PC-9 (cell line): ENCODE measurements at regions not wholly inside any gene's neighbourhood (a gene's known extent, or its start where the extent isn't known, plus 50 kb on each side); places are given as distances from the start of the nearest gene placed in this dataset.

Experiments used
- BruUV-seq: library from RNA; stranded (reverse); fragments of 400-500 nt; replicated peaks from 2 replicates; lab custom pipeline; 2021; lab: Mats Ljungman, UMichigan
- CTCF ChIA-PET: fragments of 300-600 bp; sonication (Branson Sonifier 250); formaldehyde crosslinking; loops from one replicate; lab custom pipeline; 2022; ENCODE audit warnings: antibody characterized with exemption; lab: Charles Lee
- POLR2A ChIA-PET: fragments of 300-600 bp; sonication (Branson Sonifier 250); formaldehyde crosslinking; loops from one replicate; lab custom pipeline; 2022; ENCODE audit warnings: antibody characterized with exemption; ENCODE audit not compliant: unreplicated experiment; lab: Charles Lee
- DNase-seq, 2 experiments: peaks; one replicate each; pipeline versions ENCODE4 v3.0.0 to v3.0.0-alpha.2; 2015 to 2022; ENCODE audit warnings: mixed read lengths in 1 of 2
- H2AFZ ChIP-seq: fragments of 200-600 bp; sonication (generic); 2 replicates; pipeline ENCODE4 v1.8.1; 2017; ENCODE audit warnings: antibody characterized with exemption
- H3F3A ChIP-seq: fragments of 200-600 bp; sonication (generic); 2 replicates; pipeline ENCODE4 v1.8.1; 2017; ENCODE audit warnings: antibody characterized with exemption, mild to moderate bottlenecking, low read depth; ENCODE audit not compliant: insufficient read depth
- H3K27ac ChIP-seq: fragments of 200-600 bp; sonication (generic); 2 replicates; pipeline ENCODE4 v1.6.1; 2016; ENCODE audit warnings: mixed run types
- H3K27me3 ChIP-seq: fragments of 200-600 bp; sonication (generic); 2 replicates; pipeline ENCODE4 v1.6.1; 2016; ENCODE audit warnings: low read depth, mixed run types; ENCODE audit not compliant: insufficient read depth
- H3K36me3 ChIP-seq: fragments of 200-600 bp; sonication (generic); 2 replicates; pipeline ENCODE4 v1.6.1; 2016; ENCODE audit warnings: low read depth, mixed run types
- H3K4me1 ChIP-seq: fragments of 200-600 bp; sonication (generic); replicated peaks from 2 replicates; pipeline ENCODE4 v1.6.1; 2016; ENCODE audit warnings: mixed run types; ENCODE audit not compliant: insufficient read depth
- H3K4me2 ChIP-seq: fragments of 200-600 bp; sonication (generic); 2 replicates; pipeline ENCODE4 v1.6.1; 2017; ENCODE audit warnings: mixed run types
- H3K4me3 ChIP-seq: fragments of 200-600 bp; sonication (generic); 2 replicates; pipeline ENCODE4 v1.6.1; 2016; ENCODE audit warnings: mixed run types
- H3K79me2 ChIP-seq: fragments of 200-600 bp; sonication (generic); 2 replicates; pipeline ENCODE4 v1.6.1; 2017; ENCODE audit warnings: low read depth, mixed run types
- H3K9me2 ChIP-seq: fragments of 200-600 bp; sonication (generic); 2 replicates; pipeline ENCODE4 v1.8.1; 2017; ENCODE audit warnings: mild to moderate bottlenecking; ENCODE audit not compliant: insufficient read depth
- H3K9me3 ChIP-seq: fragments of 200-600 bp; sonication (generic); 2 replicates; pipeline ENCODE4 v1.8.1; 2016; ENCODE audit warnings: low read depth; ENCODE audit not compliant: insufficient read depth
- H4K20me1 ChIP-seq: fragments of 200-600 bp; sonication (generic); 2 replicates; pipeline ENCODE4 v1.8.1; 2017; ENCODE audit not compliant: insufficient read depth
- EZH2 ChIP-seq: fragments of 200-600 bp; sonication (generic); IDR thresholded peaks from 2 replicates; pipeline ENCODE4 v1.8.0; 2017; ENCODE audit warnings: antibody characterized with exemption, low read depth
- intact Hi-C: fragments of 100-400 bp; cut with micrococcal nuclease; formaldehyde crosslinking; loops from one replicate; pipeline ENCODE4 v1.10.0; 2022; ENCODE audit not compliant: unreplicated experiment
- TF ChIP-seq, protein P1 (sequence below): fragments of 200-600 bp; sonication (generic); conservative IDR thresholded peaks from 2 replicates; pipeline ENCODE4 v1.6.1; 2017; ENCODE audit warnings: mixed run types, antibody characterized with exemption, mild to moderate bottlenecking, moderate library complexity

DNA sequence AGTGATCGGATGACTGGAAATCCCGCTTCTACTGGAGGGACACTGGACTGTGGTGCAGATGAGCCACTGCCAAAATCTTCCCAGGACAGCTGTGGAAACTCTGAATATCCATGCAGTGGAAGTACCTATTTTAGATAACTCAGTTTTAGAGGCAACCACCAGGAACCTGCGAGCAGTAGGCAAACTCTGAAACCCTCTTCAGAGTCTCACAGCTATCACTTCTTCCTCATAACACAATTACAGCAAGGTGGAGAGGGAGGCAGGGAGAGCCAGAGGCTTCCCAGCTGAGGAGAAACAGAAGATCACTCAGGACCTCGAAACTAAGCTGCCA is 322.8 kb upstream of the NT5E start:
- CTCF ChIA-PET: interaction anchor here (0.6 kb wide), 1 partner anchor 112 kb away, joined by 3 read pairs; no protein-coding TSS in a partner anchor
- POLR2A ChIA-PET: no interaction called here
- no peak overlapping the region for H3K4me2 ChIP-seq

DNA sequence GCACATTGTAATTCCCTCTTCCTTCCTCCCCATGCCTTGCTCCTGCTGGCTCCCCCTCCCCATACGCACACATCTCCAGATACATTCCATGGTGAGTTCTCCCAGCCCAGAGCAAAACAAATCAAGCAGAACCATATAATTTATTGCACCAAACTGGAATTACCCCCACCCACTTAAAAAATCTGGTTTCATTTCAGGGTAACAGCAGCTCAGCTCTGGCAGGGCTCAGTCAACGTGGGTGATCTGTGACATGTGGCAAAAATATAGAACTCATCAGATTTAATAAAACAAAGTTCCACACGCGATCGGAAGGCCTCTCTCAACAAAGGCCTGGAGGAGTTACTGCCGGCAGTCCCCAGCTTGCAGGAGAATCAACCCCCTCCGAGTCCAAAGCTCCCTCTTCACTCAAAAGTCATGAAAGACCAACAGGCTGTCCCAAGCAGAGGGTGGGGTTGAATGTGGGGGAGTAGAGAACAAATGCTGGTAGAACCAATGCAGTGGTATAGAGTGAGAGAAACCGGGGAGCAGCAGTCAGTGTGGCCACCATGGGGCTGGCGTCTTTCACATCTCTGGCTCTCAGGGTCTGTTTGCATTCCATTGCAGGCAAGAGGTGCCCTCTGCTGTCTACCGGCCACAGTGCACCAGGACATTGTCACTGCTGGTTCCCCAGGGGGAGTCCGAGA is 323.3 kb upstream of the NT5E start:
- BruUV-seq: no TSS peak
- no peaks in the 10 kb centered on the region for H3F3A ChIP-seq
- H3K4me2 ChIP-seq: no peak overlapping the region
- H3K36me3 ChIP-seq: no peaks in the 10 kb centered on the region
- intact Hi-C loops: loop anchor here (1.0 to 10.0 kb wide), 4 partner anchors 111 to 1242 kb away; no protein-coding TSS in a partner anchor
- no peaks in the 10 kb centered on the region for H3K9me3 ChIP-seq
- TF ChIP-seq, protein P1, sequence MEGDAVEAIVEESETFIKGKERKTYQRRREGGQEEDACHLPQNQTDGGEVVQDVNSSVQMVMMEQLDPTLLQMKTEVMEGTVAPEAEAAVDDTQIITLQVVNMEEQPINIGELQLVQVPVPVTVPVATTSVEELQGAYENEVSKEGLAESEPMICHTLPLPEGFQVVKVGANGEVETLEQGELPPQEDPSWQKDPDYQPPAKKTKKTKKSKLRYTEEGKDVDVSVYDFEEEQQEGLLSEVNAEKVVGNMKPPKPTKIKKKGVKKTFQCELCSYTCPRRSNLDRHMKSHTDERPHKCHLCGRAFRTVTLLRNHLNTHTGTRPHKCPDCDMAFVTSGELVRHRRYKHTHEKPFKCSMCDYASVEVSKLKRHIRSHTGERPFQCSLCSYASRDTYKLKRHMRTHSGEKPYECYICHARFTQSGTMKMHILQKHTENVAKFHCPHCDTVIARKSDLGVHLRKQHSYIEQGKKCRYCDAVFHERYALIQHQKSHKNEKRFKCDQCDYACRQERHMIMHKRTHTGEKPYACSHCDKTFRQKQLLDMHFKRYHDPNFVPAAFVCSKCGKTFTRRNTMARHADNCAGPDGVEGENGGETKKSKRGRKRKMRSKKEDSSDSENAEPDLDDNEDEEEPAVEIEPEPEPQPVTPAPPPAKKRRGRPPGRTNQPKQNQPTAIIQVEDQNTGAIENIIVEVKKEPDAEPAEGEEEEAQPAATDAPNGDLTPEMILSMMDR: peak; percentile 57
- TF ChIP-seq EZH2: no peak
- no peaks in the 10 kb centered on the region for H3K27me3 ChIP-seq
- CTCF ChIA-PET: interaction anchor here (0.7 kb wide), 1 partner anchor 1051 kb away, joined by 3 read pairs; no protein-coding TSS in a partner anchor
- no peak overlapping the region for H3K27ac ChIP-seq
- no peak overlapping the region for H3K4me3 ChIP-seq
- H3K9me2 ChIP-seq: no peaks in the 10 kb centered on the region
- no peak overlapping the region for H2AFZ ChIP-seq
- DNase-seq: peak in 1 of 2 experiments; percentile 46
- H4K20me1 ChIP-seq: no peaks in the 10 kb centered on the region
- H3K4me1 ChIP-seq: no peaks in the 10 kb centered on the region; the same call in 1 of the 2 replicates
- POLR2A ChIA-PET: interaction anchor here (0.5 kb wide), 1 partner anchor 698 kb away, joined by 3 read pairs; no protein-coding TSS in a partner anchor
- H3K79me2 ChIP-seq: no peaks in the 10 kb centered on the region

More for the DNA sequence above, 322.8 kb upstream of the NT5E start:
- no peaks in the 10 kb centered on the region; the same call in 1 of the 2 replicates for H3K4me1 ChIP-seq
- H3F3A ChIP-seq: no peaks in the 10 kb centered on the region
- H3K27ac ChIP-seq: no peak overlapping the region
- no peaks in the 10 kb centered on the region for H4K20me1 ChIP-seq
- H3K36me3 ChIP-seq: no peaks in the 10 kb centered on the region
- intact Hi-C loops: loop anchor here (1.0 to 10.0 kb wide), 4 partner anchors 112 to 1242 kb away; no protein-coding TSS in a partner anchor
- TF ChIP-seq EZH2: no peak
- TF ChIP-seq, protein P1: peak; percentile 10; the same call in 1 of the 2 replicates
- no TSS peak for BruUV-seq
- H3K9me2 ChIP-seq: no peaks in the 10 kb centered on the region
- no peak overlapping the region for H2AFZ ChIP-seq
- H3K79me2 ChIP-seq: no peaks in the 10 kb centered on the region
- no peaks in the 10 kb centered on the region for H3K27me3 ChIP-seq
- no peak overlapping the region for H3K4me3 ChIP-seq
- no peaks in the 10 kb centered on the region for H3K9me3 ChIP-seq
- DNase-seq: no peak

DNA sequence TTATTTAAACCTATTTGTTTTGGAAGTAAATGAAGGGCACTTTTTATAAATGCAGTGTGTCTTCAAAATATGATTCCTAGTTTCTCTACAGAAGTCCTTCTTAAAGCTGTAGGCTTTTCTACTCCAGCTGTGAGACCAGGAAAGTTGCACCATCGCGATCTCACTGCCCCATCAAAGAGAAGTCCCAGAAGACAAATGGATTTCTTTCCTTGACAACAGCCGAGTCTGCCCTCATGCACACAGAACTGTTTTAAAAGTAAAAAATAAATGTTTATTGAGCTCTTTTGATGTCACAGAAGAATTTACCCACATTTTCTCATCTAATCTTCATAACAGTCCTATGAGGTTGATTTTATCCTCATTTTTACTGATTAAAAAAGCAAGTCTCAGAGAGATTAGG is 324.4 kb upstream of the NT5E start:
- DNase-seq: no peak
- no peak for TF ChIP-seq EZH2
- TF ChIP-seq, protein P1: no peak
- no peaks in the 10 kb centered on the region for H3K27me3 ChIP-seq
- no peaks in the 10 kb centered on the region for H4K20me1 ChIP-seq
- H2AFZ ChIP-seq: no peak overlapping the region
- POLR2A ChIA-PET: no interaction called here
- no peaks in the 10 kb centered on the region; the same call in 1 of the 2 replicates for H3K4me1 ChIP-seq
- no peak overlapping the region for H3K4me2 ChIP-seq
- H3K27ac ChIP-seq: peak overlapping the region; percentile 51; the same call in 1 of the 2 replicates
- intact Hi-C loops: loop anchor here (5.0 to 10.0 kb wide), 2 partner anchors 893 to 1241 kb away; no protein-coding TSS in a partner anchor
- BruUV-seq: no TSS peak
- H3K9me3 ChIP-seq: no peaks in the 10 kb centered on the region
- H3K9me2 ChIP-seq: no peaks in the 10 kb centered on the region
- no peaks in the 10 kb centered on the region for H3K36me3 ChIP-seq
- no peaks in the 10 kb centered on the region for H3K79me2 ChIP-seq
- CTCF ChIA-PET: no interaction called here
- H3F3A ChIP-seq: no peaks in the 10 kb centered on the region
- no peak overlapping the region for H3K4me3 ChIP-seq
